ENCODE measurements at regions not wholly inside any gene's neighbourhood (a gene's known extent, or its start where the extent isn't known, plus 50 kb on each side); places are given as distances from the start of the nearest gene placed in this dataset.
"Not testable (repeated sequence)": the region's sequence is repeated elsewhere in the genome, so short reads cannot be mapped to it uniquely, and the experiment has no call there.

DNA sequence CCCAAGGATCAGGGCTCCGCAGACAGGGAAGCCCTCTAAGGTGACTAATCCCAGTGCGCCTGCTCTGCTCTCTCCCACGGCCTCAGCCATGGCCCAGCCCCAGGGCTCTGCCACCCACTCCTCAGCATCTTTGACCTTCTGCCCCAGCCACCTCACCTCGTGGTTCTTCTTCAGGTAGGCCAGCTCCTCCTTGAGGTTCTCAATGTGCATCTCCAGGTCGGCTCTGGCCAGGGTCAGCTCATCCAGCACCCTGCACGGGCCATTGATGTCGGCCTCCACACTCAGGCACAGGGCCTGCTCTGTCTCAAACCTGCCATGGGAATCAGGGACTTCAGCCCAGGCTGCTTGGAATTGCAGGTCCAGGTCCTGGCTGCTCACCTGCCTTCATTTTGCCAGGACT lies 128.4 kb downstream of the TNFRSF13B start:
- POLR2A ChIA-PET (ENCODE audit: unreplicated experiment); CTCF ChIA-PET; H3K79me2 ChIP-seq (ENCODE audit: low read length); H3K9ac ChIP-seq (ENCODE audit: low read length); H3K36me3 ChIP-seq (ENCODE audit: low read depth, low read length); intact Hi-C loops (cut with micrococcal nuclease); DNase-seq; H3K4me2 ChIP-seq (ENCODE audit: low read length); H3K9me2 ChIP-seq (replicated peaks; ENCODE audit: low read length); H3K9me3 ChIP-seq (ENCODE audit: low read length); H2AFZ ChIP-seq (ENCODE audit: low read length); BruUV-seq (replicated peaks); H3F3A ChIP-seq (ENCODE audit: low read length, unreplicated experiment); H3K4me3 ChIP-seq (ENCODE audit: low read length); H3K4me1 ChIP-seq (ENCODE audit: insufficient read depth, low read length); H3K27me3 ChIP-seq (ENCODE audit: low read length); H4K20me1 ChIP-seq (ENCODE audit: low read length); H3K27ac ChIP-seq (ENCODE audit: low read length); ATAC-seq: not testable (repeated sequence)

GRCh38 chr17:16842346-16842745 lies 129.6 kb downstream of the TNFRSF13B start:
- H3K36me3 ChIP-seq (ENCODE audit: low read depth, low read length); H3K27me3 ChIP-seq (ENCODE audit: low read length); H3K79me2 ChIP-seq (ENCODE audit: low read length); H2AFZ ChIP-seq (ENCODE audit: low read length); H3K9me2 ChIP-seq (replicated peaks; ENCODE audit: low read length); H3K4me2 ChIP-seq (ENCODE audit: low read length); H3K4me1 ChIP-seq (ENCODE audit: insufficient read depth, low read length); H3K9me3 ChIP-seq (ENCODE audit: low read length); DNase-seq; BruUV-seq (replicated peaks); H3K9ac ChIP-seq (ENCODE audit: low read length); H4K20me1 ChIP-seq (ENCODE audit: low read length); H3K27ac ChIP-seq (ENCODE audit: low read length); POLR2A ChIA-PET (ENCODE audit: unreplicated experiment); CTCF ChIA-PET; H3F3A ChIP-seq (ENCODE audit: low read length, unreplicated experiment); ATAC-seq; H3K4me3 ChIP-seq (ENCODE audit: low read length); intact Hi-C loops (cut with micrococcal nuclease): not testable (repeated sequence)

DNA sequence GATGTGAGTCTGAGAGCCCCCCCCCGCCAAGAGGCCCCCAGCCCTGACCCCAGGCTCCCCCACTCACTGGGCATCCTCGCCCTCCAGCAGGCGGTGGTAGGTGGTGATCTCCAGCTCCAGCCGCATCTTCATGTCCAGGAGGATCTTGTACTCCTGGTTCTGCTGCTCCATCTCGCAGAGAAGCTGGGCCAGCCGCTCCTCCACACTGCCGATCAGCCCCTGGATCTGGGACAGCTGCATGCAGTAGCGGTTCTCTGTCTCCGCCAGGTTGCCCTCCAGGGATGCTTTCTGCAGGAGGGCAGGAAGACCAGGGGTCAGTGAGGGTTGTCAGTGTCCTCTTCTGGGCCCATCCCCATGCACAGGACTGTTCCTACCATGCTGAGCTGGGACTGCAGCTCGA lies 130.0 kb downstream of the TNFRSF13B start:
- H3K4me2 ChIP-seq (ENCODE audit: low read length); H3F3A ChIP-seq (ENCODE audit: low read length, unreplicated experiment); H3K4me1 ChIP-seq (ENCODE audit: insufficient read depth, low read length); H2AFZ ChIP-seq (ENCODE audit: low read length); CTCF ChIA-PET; H3K4me3 ChIP-seq (ENCODE audit: low read length); H4K20me1 ChIP-seq (ENCODE audit: low read length); H3K27ac ChIP-seq (ENCODE audit: low read length); DNase-seq; H3K27me3 ChIP-seq (ENCODE audit: low read length); ATAC-seq; H3K36me3 ChIP-seq (ENCODE audit: low read depth, low read length); intact Hi-C loops (cut with micrococcal nuclease); H3K9me2 ChIP-seq (replicated peaks; ENCODE audit: low read length); POLR2A ChIA-PET (ENCODE audit: unreplicated experiment); H3K9ac ChIP-seq (ENCODE audit: low read length); H3K79me2 ChIP-seq (ENCODE audit: low read length); BruUV-seq (replicated peaks); H3K9me3 ChIP-seq (ENCODE audit: low read length): not testable (repeated sequence)

DNA sequence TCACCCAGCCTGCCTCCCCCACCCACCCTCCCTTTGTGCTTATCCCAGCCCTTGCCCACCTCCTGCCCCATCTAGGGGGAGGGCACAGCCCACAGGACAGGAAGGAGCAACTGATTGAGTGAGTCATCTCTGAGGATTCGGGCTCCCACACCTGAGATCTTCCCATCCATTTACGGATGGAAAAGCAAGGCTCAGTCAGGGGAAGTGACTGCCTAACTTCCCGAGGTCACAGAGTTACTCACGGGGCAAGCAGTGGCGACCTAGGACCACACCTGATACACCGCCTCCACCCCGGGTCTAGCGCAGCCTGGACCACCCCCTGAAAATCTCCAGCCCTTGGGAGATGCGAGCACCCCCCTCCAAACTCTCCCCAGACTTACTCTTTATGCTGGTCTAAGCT lies 131.7 kb downstream of the TNFRSF13B start:
- intact Hi-C loops (cut with micrococcal nuclease); H3K4me3 ChIP-seq (ENCODE audit: low read length); BruUV-seq (replicated peaks): not testable (repeated sequence)

GRCh38 chr17:16839242-16840175 lies 132.4 kb downstream of the TNFRSF13B start:
- H3K4me1 ChIP-seq (ENCODE audit: insufficient read depth, low read length); H3K79me2 ChIP-seq (ENCODE audit: low read length); H3K27ac ChIP-seq (ENCODE audit: low read length); H4K20me1 ChIP-seq (ENCODE audit: low read length); H3K36me3 ChIP-seq (ENCODE audit: low read depth, low read length); H3K4me2 ChIP-seq (ENCODE audit: low read length); DNase-seq; intact Hi-C loops (cut with micrococcal nuclease); POLR2A ChIA-PET (ENCODE audit: unreplicated experiment); H3F3A ChIP-seq (ENCODE audit: low read length, unreplicated experiment); H3K4me3 ChIP-seq (ENCODE audit: low read length); CTCF ChIA-PET; H3K9me2 ChIP-seq (replicated peaks; ENCODE audit: low read length); H3K9me3 ChIP-seq (ENCODE audit: low read length); H3K9ac ChIP-seq (ENCODE audit: low read length); H2AFZ ChIP-seq (ENCODE audit: low read length); H3K27me3 ChIP-seq (ENCODE audit: low read length); ATAC-seq; BruUV-seq (replicated peaks): not testable (repeated sequence)

More for the DNA sequence above, 131.7 kb downstream of the TNFRSF13B start:
- CTCF ChIA-PET; H3K36me3 ChIP-seq (ENCODE audit: low read depth, low read length); H4K20me1 ChIP-seq (ENCODE audit: low read length); H2AFZ ChIP-seq (ENCODE audit: low read length); H3K9me2 ChIP-seq (replicated peaks; ENCODE audit: low read length); H3F3A ChIP-seq (ENCODE audit: low read length, unreplicated experiment); H3K4me1 ChIP-seq (ENCODE audit: insufficient read depth, low read length); H3K27me3 ChIP-seq (ENCODE audit: low read length); H3K9me3 ChIP-seq (ENCODE audit: low read length); ATAC-seq; H3K9ac ChIP-seq (ENCODE audit: low read length); POLR2A ChIA-PET (ENCODE audit: unreplicated experiment); H3K4me2 ChIP-seq (ENCODE audit: low read length); H3K79me2 ChIP-seq (ENCODE audit: low read length); H3K27ac ChIP-seq (ENCODE audit: low read length); DNase-seq: not testable (repeated sequence)

DNA sequence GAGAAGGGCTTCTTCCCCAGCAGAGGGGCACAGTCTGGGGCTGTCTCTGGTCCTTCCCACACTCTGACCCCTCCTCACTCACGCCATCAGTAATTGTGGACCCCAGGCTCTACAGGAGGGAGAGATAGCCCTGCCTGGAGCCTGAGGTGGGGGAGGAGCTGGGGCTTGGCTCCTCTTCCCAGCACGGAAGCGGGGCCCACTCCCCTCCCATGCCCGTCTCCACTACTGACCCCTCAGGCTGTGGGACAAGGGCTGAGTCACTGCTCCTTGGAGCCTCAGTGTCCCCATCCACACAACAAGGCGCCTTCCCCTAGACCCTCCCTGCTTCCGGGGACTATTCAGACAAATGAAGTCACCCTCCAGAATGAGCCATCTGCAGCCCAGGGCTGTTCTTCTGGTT lies 133.1 kb downstream of the TNFRSF13B start:
- not testable (repeated sequence) for DNase-seq, ATAC-seq

DNA sequence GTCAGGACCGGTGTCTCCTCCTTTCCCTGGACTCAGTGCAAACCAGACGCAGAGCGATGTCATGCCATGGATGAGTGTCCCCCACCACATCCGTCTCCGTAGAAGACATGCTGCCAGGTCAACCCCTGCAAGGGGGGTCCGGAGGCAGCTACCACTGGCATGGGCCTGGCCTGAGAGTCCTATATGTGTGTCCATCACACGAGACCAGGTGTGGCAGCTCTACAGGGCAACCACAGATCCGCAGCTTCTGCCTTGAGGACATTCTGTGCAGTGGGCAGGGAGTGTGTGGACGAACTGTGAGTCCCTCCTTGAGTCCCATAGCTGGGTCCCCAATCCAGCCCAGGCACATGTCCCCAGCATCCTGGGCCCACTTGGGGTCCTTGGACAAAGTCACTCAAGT lies 133.6 kb downstream of the TNFRSF13B start:
- H3K9me3 ChIP-seq (ENCODE audit: low read length); DNase-seq; H3F3A ChIP-seq (ENCODE audit: low read length, unreplicated experiment); ATAC-seq; H3K9me2 ChIP-seq (replicated peaks; ENCODE audit: low read length); POLR2A ChIA-PET (ENCODE audit: unreplicated experiment); H3K27ac ChIP-seq (ENCODE audit: low read length); H3K27me3 ChIP-seq (ENCODE audit: low read length); H3K36me3 ChIP-seq (ENCODE audit: low read depth, low read length); H3K4me3 ChIP-seq (ENCODE audit: low read length); H3K9ac ChIP-seq (ENCODE audit: low read length); intact Hi-C loops (cut with micrococcal nuclease); BruUV-seq (replicated peaks); H4K20me1 ChIP-seq (ENCODE audit: low read length); H3K4me1 ChIP-seq (ENCODE audit: insufficient read depth, low read length); H3K79me2 ChIP-seq (ENCODE audit: low read length); CTCF ChIA-PET; H3K4me2 ChIP-seq (ENCODE audit: low read length); H2AFZ ChIP-seq (ENCODE audit: low read length): not testable (repeated sequence)

More for the DNA sequence above, 133.1 kb downstream of the TNFRSF13B start:
- H3K9ac ChIP-seq (ENCODE audit: low read length); CTCF ChIA-PET; POLR2A ChIA-PET (ENCODE audit: unreplicated experiment); BruUV-seq (replicated peaks); H3F3A ChIP-seq (ENCODE audit: low read length, unreplicated experiment); H3K4me1 ChIP-seq (ENCODE audit: insufficient read depth, low read length); H3K27me3 ChIP-seq (ENCODE audit: low read length); H4K20me1 ChIP-seq (ENCODE audit: low read length); intact Hi-C loops (cut with micrococcal nuclease); H2AFZ ChIP-seq (ENCODE audit: low read length); H3K4me2 ChIP-seq (ENCODE audit: low read length); H3K9me3 ChIP-seq (ENCODE audit: low read length); H3K79me2 ChIP-seq (ENCODE audit: low read length); H3K36me3 ChIP-seq (ENCODE audit: low read depth, low read length); H3K9me2 ChIP-seq (replicated peaks; ENCODE audit: low read length); H3K4me3 ChIP-seq (ENCODE audit: low read length); H3K27ac ChIP-seq (ENCODE audit: low read length): not testable (repeated sequence)

Measured in PC-3 (cell line).